Omental fat pad (tissue), 3 donors: ENCODE measurements at regions not wholly inside any gene's neighbourhood (a gene's known extent, or its start where the extent isn't known, plus 50 kb on each side); places are given as distances from the start of the nearest gene placed in this dataset.

ENCODE experiments used
- ATAC-seq: fragments of 150-250 bp; one replicate; pipeline ENCODE4 v1.9.1; 2016; ENCODE audit warnings: mild to moderate bottlenecking, moderate library complexity; ENCODE audit not compliant: low FRiP score
- DNase-seq: peaks from one replicate; pipeline ENCODE4 v3.0.0-alpha.2; 2019; ENCODE audit warnings: low spot score
- TF ChIP-seq, protein P1 (sequence below), 3 donors: fragments of 450-650 bp; IDR thresholded peaks; one replicate each; pipeline ENCODE4 v1.5.1; 2016 to 2017; ENCODE audit warnings: antibody characterized with exemption in 3 of 3, mild to moderate bottlenecking in 3 of 3, moderate library complexity in 2 of 3

DNA sequence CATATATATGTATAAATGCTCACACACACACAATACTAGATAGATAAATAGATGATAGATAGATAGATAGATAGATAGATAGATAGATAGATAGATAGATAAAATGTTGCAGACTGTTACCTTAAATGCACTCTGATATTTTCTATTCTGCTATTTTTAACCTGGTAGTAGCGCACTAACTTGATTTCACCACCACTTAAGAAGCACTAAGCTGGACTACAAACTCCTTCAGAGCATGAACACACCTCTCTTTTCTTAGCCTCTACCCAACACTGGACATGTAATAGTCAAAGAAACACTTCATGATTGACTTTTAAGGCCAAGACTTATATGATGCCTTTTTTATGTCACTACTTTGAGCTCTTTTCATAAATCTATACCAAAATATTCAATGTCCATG, 304.6 kb upstream of the UBE2E2 start:
- TF ChIP-seq, protein P1, sequence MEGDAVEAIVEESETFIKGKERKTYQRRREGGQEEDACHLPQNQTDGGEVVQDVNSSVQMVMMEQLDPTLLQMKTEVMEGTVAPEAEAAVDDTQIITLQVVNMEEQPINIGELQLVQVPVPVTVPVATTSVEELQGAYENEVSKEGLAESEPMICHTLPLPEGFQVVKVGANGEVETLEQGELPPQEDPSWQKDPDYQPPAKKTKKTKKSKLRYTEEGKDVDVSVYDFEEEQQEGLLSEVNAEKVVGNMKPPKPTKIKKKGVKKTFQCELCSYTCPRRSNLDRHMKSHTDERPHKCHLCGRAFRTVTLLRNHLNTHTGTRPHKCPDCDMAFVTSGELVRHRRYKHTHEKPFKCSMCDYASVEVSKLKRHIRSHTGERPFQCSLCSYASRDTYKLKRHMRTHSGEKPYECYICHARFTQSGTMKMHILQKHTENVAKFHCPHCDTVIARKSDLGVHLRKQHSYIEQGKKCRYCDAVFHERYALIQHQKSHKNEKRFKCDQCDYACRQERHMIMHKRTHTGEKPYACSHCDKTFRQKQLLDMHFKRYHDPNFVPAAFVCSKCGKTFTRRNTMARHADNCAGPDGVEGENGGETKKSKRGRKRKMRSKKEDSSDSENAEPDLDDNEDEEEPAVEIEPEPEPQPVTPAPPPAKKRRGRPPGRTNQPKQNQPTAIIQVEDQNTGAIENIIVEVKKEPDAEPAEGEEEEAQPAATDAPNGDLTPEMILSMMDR (IDR thresholded peaks at IDR 0.05), result no peak
- ATAC-seq (no peak), DNase-seq (no peak)

- ATAC-seq (no peak), DNase-seq (no peak)
- TF ChIP-seq, protein P1 (IDR thresholded peaks at IDR 0.05), result no peak
These were observed 303.7 kb upstream of the UBE2E2 start for GRCh38 chr3:22899441-22899840.

DNA sequence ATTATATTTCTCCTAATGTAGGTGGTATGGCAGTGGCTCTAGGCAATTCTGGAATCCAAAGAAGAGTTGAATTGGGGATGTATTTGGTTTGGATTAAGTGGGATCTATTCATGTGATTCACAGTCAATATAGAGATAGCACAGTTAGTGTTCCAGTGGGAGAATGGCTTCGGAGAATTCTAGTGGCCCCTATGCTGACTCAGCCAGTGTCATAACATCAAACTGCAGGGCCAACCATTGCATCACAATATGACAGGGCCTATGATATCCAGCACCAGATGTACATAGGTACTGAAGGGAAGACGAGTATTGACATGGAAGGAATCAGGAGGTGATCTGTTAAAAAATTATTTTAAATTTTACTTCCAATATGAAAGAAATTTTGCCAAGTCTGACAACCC, 302.8 kb upstream of the UBE2E2 start:
- no peak for DNase-seq
- TF ChIP-seq, protein P1 (IDR thresholded peaks at IDR 0.05), result no peak
- ATAC-seq, result no peak

- TF ChIP-seq, protein P1 (IDR thresholded peaks at IDR 0.05), result no peak
- no peak for ATAC-seq
- DNase-seq, result no peak
These were observed 301.4 kb upstream of the UBE2E2 start for GRCh38 chr3:22901684-22902083.

DNA sequence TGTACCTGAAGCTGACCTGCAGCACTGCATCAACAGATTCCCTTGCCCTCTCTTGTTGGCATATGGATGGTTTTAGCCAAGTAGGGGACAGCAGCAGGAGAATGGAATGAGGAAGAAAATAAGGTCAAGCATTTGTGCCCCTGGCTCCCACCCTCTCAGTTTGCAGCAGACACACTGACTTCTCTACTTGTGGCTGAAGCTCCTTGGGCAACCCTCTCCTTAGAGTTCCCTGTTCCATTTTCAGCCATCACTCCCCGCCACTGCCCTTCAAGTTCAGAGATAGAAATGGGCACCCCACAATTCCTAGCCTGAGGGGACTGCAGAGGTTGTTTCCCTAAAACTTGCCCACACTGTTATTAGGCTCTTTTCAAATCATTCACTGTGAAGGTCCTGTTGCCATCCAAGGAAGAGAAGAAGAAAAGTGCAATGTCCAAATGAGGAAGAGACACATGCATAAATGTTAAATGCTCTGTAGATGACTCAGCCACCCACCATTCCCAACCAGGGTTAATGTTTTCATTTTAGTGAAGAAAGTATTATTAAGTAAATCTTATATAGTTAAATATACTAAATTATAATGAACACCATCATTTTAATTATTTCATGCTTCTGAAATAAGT, 295.9 kb upstream of the UBE2E2 start:
- DNase-seq (no peak), ATAC-seq (no peak)
- TF ChIP-seq, protein P1 (IDR thresholded peaks at IDR 0.05), result no peak

- no peak for ATAC-seq
These were observed 295.3 kb upstream of the UBE2E2 start for GRCh38 chr3:22907796-22908195.

DNA sequence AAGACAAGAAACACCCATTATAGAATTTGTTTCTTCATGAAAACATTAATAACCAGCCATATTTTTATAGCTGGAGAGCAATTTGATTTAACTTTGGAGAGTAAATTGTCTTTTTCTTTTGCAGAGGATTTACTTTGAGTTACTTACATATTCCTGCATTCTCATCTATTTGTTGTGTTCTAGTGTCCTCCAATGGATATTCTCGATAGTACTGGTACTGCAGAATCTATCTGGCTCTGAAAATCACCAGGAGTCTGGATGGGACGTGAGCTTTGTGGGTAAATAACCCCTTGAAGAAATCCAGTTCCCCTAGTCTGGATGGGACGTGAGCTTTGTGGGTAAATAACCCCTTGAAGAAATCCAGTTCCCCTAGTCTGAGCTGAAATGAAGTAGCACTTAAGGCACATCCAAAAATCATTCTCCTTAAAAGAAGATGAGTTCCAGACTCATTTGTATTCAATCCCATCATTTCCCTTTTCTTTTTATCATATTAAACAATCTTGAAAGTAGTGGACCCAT, 294.1 kb upstream of the UBE2E2 start:
- TF ChIP-seq, protein P1 (IDR thresholded peaks at IDR 0.05), result no peak
- no peak for ATAC-seq
- DNase-seq, result no peak

More at GRCh38 chr3:22907796-22908195, 295.3 kb upstream of the UBE2E2 start:
- TF ChIP-seq, protein P1 (IDR thresholded peaks at IDR 0.05), result no peak
- DNase-seq, result no peak
